Nephron (organoid): ENCODE measurements at regions not wholly inside any gene's neighbourhood (a gene's known extent, or its start where the extent isn't known, plus 50 kb on each side); places are given as distances from the start of the nearest gene placed in this dataset.
A peak's percentile ranks its signal among the peaks of the same experiment; 100 is the strongest.

Experiments
- H3K27ac Mint-ChIP-seq, 3 experiments: 2 replicates each; pipeline ENCODE4 v1.8.0; 2020; ENCODE audit warnings: mixed read lengths in 3 of 3, mild to moderate bottlenecking in 2 of 3, moderate library complexity in 1 of 3
- H3K27me3 Mint-ChIP-seq: 2 replicates; pipeline ENCODE4 v1.8.0; 2021; ENCODE audit warnings: low read depth, mild to moderate bottlenecking, moderate library complexity, mixed read lengths
- H3K36me3 Mint-ChIP-seq: 2 replicates; pipeline ENCODE4 v1.8.0; 2020; ENCODE audit warnings: low read depth, mixed read lengths
- H3K4me1 Mint-ChIP-seq: 2 replicates; pipeline ENCODE4 v1.8.0; 2020; ENCODE audit warnings: mixed read lengths
- H3K4me3 Mint-ChIP-seq, 3 experiments: 2 replicates each; pipeline ENCODE4 v1.8.0; 2020; ENCODE audit warnings: mild to moderate bottlenecking in 3 of 3, mixed read lengths in 3 of 3, moderate library complexity in 2 of 3
- H3K9me3 Mint-ChIP-seq: 2 replicates; pipeline ENCODE4 v1.8.0; 2020; ENCODE audit warnings: mixed read lengths
- TF ChIP-seq, protein P1 (sequence below), 3 experiments: fragments of 200-600 bp; sonication (generic); IDR thresholded peaks; one replicate each; pipeline ENCODE4 v1.5.0; 2021; ENCODE audit warnings: antibody characterized with exemption in 3 of 3; ENCODE audit not compliant: unreplicated experiment in 3 of 3

- H3K4me1 Mint-ChIP-seq = peaks cover 75% of the 10 kb centered on the region
- H3K27ac Mint-ChIP-seq = peak overlapping the region in 2 of 3 experiments; percentile 5 to 99
- H3K36me3 Mint-ChIP-seq = no peaks in the 10 kb centered on the region
- TF ChIP-seq, protein P1, sequence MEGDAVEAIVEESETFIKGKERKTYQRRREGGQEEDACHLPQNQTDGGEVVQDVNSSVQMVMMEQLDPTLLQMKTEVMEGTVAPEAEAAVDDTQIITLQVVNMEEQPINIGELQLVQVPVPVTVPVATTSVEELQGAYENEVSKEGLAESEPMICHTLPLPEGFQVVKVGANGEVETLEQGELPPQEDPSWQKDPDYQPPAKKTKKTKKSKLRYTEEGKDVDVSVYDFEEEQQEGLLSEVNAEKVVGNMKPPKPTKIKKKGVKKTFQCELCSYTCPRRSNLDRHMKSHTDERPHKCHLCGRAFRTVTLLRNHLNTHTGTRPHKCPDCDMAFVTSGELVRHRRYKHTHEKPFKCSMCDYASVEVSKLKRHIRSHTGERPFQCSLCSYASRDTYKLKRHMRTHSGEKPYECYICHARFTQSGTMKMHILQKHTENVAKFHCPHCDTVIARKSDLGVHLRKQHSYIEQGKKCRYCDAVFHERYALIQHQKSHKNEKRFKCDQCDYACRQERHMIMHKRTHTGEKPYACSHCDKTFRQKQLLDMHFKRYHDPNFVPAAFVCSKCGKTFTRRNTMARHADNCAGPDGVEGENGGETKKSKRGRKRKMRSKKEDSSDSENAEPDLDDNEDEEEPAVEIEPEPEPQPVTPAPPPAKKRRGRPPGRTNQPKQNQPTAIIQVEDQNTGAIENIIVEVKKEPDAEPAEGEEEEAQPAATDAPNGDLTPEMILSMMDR (IDR thresholded peaks at IDR 0.05; ENCODE audit: unreplicated experiment in 3 of 3) = no peak
- H3K27me3 Mint-ChIP-seq = no peaks in the 10 kb centered on the region
- H3K9me3 Mint-ChIP-seq = no peaks in the 10 kb centered on the region
- H3K4me3 Mint-ChIP-seq = no peak overlapping the region
These were observed 141.7 kb upstream of the SYT6 start for GRCh38 chr1:114295321-114295720.

DNA sequence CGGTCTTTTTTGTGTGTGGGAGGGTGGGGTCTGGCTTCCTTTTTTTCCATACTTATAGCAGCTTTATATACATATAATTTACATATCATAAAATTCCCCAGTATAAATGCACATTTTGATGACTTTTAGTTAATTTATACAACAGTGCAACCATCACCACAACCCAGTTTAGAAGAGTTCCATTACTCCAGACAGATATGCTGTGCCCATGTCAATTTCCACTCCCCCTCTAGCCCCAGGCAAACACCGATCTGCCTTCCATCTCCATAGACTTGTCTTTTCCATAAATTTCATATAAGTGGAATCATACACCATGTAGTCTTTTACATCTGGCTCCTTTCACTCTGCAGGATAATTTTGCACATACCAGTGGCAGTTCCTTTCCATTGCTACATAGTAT, 139.2 kb upstream of the SYT6 start:
- Mint-ChIP-seq H3K27me3 (no peaks in the 10 kb centered on the region), H3K27ac (peak overlapping the region in 2 of 3 experiments; percentile 68 to 83), H3K4me1 (peaks cover 68% of the 10 kb centered on the region), H3K9me3 (no peaks in the 10 kb centered on the region), H3K4me3 (no peak overlapping the region), H3K36me3 (no peaks in the 10 kb centered on the region)
- TF ChIP-seq, protein P1 (IDR thresholded peaks at IDR 0.05; ENCODE audit: unreplicated experiment in 3 of 3) = no peak

- H3K9me3 Mint-ChIP-seq = no peaks in the 10 kb centered on the region
- no peak overlapping the region for H3K4me3 Mint-ChIP-seq
- no peaks in the 10 kb centered on the region for H3K36me3 Mint-ChIP-seq
- H3K27me3 Mint-ChIP-seq = no peaks in the 10 kb centered on the region
- H3K4me1 Mint-ChIP-seq = peaks cover 62% of the 10 kb centered on the region
- peak overlapping the region in 2 of 3 experiments; percentile 68 to 83 for H3K27ac Mint-ChIP-seq
- TF ChIP-seq, protein P1 (IDR thresholded peaks at IDR 0.05; ENCODE audit: unreplicated experiment in 3 of 3) = no peak
These were observed 138.5 kb upstream of the SYT6 start for GRCh38 chr1:114292194-114292593.

DNA sequence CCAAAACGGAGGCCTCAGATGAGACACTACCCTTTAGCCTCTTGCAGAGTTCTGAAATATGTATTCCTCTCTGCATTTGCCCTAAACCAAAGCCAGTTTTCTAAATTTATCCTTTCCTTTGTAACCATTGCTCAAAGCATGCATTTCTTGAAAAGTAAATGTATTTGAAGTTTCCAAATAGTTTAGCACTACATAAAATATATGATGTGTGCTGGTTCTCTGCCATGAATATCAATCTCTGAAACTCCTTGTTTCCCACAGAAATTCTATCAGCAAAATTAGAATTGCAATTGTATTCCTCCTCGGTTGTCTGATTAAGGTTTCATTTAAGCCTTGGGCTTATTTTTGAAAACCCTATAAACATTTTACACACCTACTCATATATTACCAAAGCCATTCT, 137.1 kb upstream of the SYT6 start:
- Mint-ChIP-seq H3K4me3 (no peak overlapping the region), H3K36me3 (no peaks in the 10 kb centered on the region), H3K4me1 (peaks cover 63% of the 10 kb centered on the region), H3K27ac (peak overlapping the region; percentile 51 to 90 (median 90)), H3K27me3 (no peaks in the 10 kb centered on the region), H3K9me3 (no peaks in the 10 kb centered on the region)
- TF ChIP-seq, protein P1 (IDR thresholded peaks at IDR 0.05; ENCODE audit: unreplicated experiment in 3 of 3) = no peak

- Mint-ChIP-seq H3K36me3 (no peaks in the 10 kb centered on the region), H3K4me3 (no peak overlapping the region), H3K4me1 (peaks cover 62% of the 10 kb centered on the region), H3K27me3 (no peaks in the 10 kb centered on the region), H3K9me3 (no peaks in the 10 kb centered on the region), H3K27ac (peak overlapping the region; percentile 51 to 90 (median 90))
- TF ChIP-seq, protein P1 (IDR thresholded peaks at IDR 0.05; ENCODE audit: unreplicated experiment in 3 of 3) = no peak
These were observed 136.7 kb upstream of the SYT6 start for GRCh38 chr1:114290341-114290740.

DNA sequence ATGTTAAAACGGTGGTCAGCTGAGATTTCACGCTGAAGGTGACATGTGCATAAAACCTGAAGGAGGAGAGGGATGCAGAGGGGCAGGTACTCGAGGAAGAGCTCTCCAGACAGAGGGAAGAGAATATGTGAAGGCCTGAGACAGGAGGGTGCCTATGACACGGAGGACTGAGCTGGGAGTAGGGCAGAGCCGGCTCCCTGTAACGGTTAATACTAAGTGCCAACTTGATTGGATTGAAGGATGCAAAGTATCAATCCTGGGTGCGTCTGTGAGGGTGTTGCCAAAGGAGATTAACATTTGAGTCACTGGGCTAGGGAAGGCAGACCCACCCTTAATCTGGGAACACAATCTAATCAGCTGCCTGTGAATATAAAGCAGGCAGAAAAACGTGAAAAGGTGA, 136.2 kb upstream of the SYT6 start:
- H3K9me3 Mint-ChIP-seq = no peaks in the 10 kb centered on the region
- no peaks in the 10 kb centered on the region for H3K36me3 Mint-ChIP-seq
- H3K4me1 Mint-ChIP-seq = peaks cover 60% of the 10 kb centered on the region
- H3K4me3 Mint-ChIP-seq = no peak overlapping the region
- TF ChIP-seq, protein P1 (IDR thresholded peaks at IDR 0.05; ENCODE audit: unreplicated experiment in 3 of 3) = no peak
- H3K27me3 Mint-ChIP-seq = no peaks in the 10 kb centered on the region
- H3K27ac Mint-ChIP-seq = peak overlapping the region in 2 of 3 experiments; percentile 90
